ENCODE measurements at regions not wholly inside any gene's neighbourhood (a gene's known extent, or its start where the extent isn't known, plus 50 kb on each side); places are given as distances from the start of the nearest gene placed in this dataset.
A peak's percentile ranks its signal among the peaks of the same experiment; 100 is the strongest.

DNA sequence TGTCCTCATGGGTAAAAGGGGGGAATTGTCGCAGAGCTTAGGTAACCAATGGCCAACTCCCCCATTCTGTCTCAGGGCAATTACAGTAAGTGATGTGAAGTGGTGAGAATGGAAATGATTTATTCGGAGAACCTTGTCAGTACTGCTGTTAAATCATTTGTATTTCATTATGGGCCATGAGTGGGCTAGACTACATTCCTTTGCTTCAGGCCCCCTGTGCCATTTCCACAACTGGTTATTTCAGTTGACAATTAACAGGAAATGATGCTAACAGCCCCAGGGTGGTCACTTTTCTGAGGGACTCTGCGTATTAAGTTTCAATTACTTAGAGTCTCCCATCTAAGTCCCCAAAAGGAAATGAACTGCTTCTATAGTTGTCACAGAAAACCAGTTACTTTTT lies 653.7 kb downstream of the CCDC171 start:
- H3K4me3 Mint-ChIP-seq, result no peak overlapping the region
- H3K4me1 Mint-ChIP-seq, result peaks cover 5 to 9% of the 10 kb centered on the region in 2 donors
- intact Hi-C loops (cut with micrococcal nuclease), result no loop called here
- Histone ChIP-seq H3K27me3 (ENCODE audit: control insufficient read depth, insufficient read depth, low read length) (no peaks in the 10 kb centered on the region), H3K4me3 (ENCODE audit: low read length) (no peak overlapping the region), H3K36me3 (ENCODE audit: control insufficient read depth, insufficient read depth, low read length) (no peaks in the 10 kb centered on the region), H3K4me1 (ENCODE audit: control insufficient read depth, insufficient read depth, low read length) (no peaks in the 10 kb centered on the region), H3K9me3 (ENCODE audit: control insufficient read depth, insufficient read depth, low read length) (no peaks in the 10 kb centered on the region), H3K27ac (ENCODE audit: low read length) (no peak overlapping the region)
- TF ChIP-seq, protein P1, sequence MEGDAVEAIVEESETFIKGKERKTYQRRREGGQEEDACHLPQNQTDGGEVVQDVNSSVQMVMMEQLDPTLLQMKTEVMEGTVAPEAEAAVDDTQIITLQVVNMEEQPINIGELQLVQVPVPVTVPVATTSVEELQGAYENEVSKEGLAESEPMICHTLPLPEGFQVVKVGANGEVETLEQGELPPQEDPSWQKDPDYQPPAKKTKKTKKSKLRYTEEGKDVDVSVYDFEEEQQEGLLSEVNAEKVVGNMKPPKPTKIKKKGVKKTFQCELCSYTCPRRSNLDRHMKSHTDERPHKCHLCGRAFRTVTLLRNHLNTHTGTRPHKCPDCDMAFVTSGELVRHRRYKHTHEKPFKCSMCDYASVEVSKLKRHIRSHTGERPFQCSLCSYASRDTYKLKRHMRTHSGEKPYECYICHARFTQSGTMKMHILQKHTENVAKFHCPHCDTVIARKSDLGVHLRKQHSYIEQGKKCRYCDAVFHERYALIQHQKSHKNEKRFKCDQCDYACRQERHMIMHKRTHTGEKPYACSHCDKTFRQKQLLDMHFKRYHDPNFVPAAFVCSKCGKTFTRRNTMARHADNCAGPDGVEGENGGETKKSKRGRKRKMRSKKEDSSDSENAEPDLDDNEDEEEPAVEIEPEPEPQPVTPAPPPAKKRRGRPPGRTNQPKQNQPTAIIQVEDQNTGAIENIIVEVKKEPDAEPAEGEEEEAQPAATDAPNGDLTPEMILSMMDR (IDR thresholded peaks at IDR 0.05), result no peak
- WGBS (ENCODE audit: insufficient coverage), result 91% methylated on average over 3 of the region's 3 CpGs
- ATAC-seq (no peak), DNase-seq (no peak)
- peaks cover 5 to 18% of the 10 kb centered on the region in 2 donors for H3K27me3 Mint-ChIP-seq (ENCODE audit: low read depth in 2 of 2)
- H3K36me3 Mint-ChIP-seq, result no peaks in the 10 kb centered on the region
- H3K9me3 Mint-ChIP-seq, result peaks cover 0 to under 1% of the 10 kb centered on the region in 2 donors
- H3K27ac Mint-ChIP-seq, result no peak overlapping the region

DNA sequence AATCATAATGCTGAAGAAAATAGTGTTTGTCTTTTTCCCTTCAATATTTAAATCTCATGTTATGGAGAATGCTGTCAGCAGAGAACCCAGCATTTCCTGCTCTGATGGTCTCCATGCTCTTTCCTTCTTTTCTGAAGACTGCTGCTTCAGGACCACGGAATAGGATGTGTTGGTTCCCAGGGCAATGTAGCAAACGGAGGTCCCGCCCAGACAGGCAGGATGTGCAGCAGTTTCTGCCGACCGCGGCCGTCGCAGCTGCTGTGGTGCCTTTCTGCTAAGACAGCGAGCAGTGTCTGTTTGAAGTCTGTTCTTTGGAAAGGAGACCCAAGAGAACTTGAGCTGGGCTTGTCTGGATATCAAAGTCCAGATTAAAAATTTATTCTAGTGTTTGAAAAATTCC lies 654.3 kb downstream of the CCDC171 start:
- H3K4me3 ChIP-seq (ENCODE audit: low read length), result no peak overlapping the region
- TF ChIP-seq, protein P1 (IDR thresholded peaks at IDR 0.05), result no peak
- Mint-ChIP-seq H3K4me3 (no peak overlapping the region), H3K9me3 (peaks cover 0 to 3% of the 10 kb centered on the region in 2 donors), H3K27ac (no peak overlapping the region), H3K4me1 (peaks cover 5 to 9% of the 10 kb centered on the region in 2 donors), H3K36me3 (no peaks in the 10 kb centered on the region), H3K27me3 (ENCODE audit: low read depth in 2 of 2) (peaks cover 8 to 15% of the 10 kb centered on the region in 2 donors)
- ATAC-seq (peak in 1 of 3 donors; percentile 46), DNase-seq (peak in 1 of 2 donors; percentile 24)
- no peak overlapping the region for H3K27ac ChIP-seq (ENCODE audit: low read length)
- no peaks in the 10 kb centered on the region for H3K4me1 ChIP-seq (ENCODE audit: control insufficient read depth, insufficient read depth, low read length)
- WGBS (ENCODE audit: insufficient coverage), result 3% methylated on average over 9 of the region's 9 CpGs
- H3K27me3 ChIP-seq (ENCODE audit: control insufficient read depth, insufficient read depth, low read length), result no peaks in the 10 kb centered on the region
- H3K36me3 ChIP-seq (ENCODE audit: control insufficient read depth, insufficient read depth, low read length), result no peaks in the 10 kb centered on the region
- intact Hi-C loops (cut with micrococcal nuclease), result no loop called here
- no peaks in the 10 kb centered on the region for H3K9me3 ChIP-seq (ENCODE audit: control insufficient read depth, insufficient read depth, low read length)

DNA sequence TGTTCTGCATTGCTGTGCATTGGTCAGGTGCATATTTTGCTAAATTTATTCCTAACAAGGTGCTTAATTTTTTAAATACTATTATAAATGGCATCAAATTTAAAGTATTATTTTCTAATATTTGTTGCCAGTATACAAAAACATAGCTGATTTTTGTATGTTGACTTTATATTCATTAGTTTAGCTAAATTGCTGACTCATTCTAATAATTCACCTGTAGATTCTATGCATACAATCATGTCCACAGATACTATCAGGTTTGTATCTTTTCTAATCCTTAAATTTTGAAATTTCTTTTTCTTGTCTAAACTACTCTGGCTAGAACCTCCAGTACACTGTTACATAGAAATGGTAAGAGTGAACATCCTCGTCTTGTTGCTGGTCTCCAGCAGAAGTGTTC lies 657.6 kb downstream of the CCDC171 start:
- Mint-ChIP-seq H3K27ac (no peak overlapping the region), H3K4me3 (no peak overlapping the region), H3K9me3 (peaks cover 0 to 3% of the 10 kb centered on the region in 2 donors), H3K36me3 (no peaks in the 10 kb centered on the region), H3K27me3 (ENCODE audit: low read depth in 2 of 2) (peaks cover 7 to 8% of the 10 kb centered on the region in 2 donors), H3K4me1 (peaks cover 5 to 9% of the 10 kb centered on the region in 2 donors)
- Histone ChIP-seq H3K27ac (ENCODE audit: low read length) (no peak overlapping the region), H3K36me3 (ENCODE audit: control insufficient read depth, insufficient read depth, low read length) (no peaks in the 10 kb centered on the region), H3K4me3 (ENCODE audit: low read length) (no peak overlapping the region), H3K27me3 (ENCODE audit: control insufficient read depth, insufficient read depth, low read length) (no peaks in the 10 kb centered on the region), H3K9me3 (ENCODE audit: control insufficient read depth, insufficient read depth, low read length) (no peaks in the 10 kb centered on the region), H3K4me1 (ENCODE audit: control insufficient read depth, insufficient read depth, low read length) (no peaks in the 10 kb centered on the region)
- 60% methylated on average over 1 of the region's 1 CpG for WGBS (ENCODE audit: insufficient coverage)
- ATAC-seq, result no peak
- TF ChIP-seq, protein P1 (IDR thresholded peaks at IDR 0.05), result no peak
- DNase-seq, result no peak
- intact Hi-C loops (cut with micrococcal nuclease), result no loop called here

DNA sequence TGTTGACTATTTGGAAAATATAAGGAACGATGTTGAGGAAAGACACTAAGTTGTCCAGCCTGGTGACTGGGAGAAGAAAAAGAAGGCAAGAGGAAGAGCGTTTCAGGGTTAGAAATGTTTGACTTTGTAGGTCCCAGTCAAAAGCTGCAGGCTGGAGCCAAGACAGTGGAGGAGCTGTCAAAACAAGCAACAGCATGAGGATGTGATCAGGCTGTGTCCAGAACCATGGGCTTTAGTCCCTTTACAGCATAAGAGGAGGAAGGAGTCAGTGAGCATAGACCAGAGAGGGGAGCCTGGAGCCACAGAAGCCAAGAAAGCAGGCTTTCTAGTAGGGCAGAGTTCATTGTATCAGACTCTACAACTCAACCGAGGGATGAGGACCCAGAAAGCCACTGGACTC lies 658.5 kb downstream of the BNC2 start:
- Mint-ChIP-seq H3K27me3 (ENCODE audit: low read depth in 2 of 2) (peaks cover 7 to 8% of the 10 kb centered on the region in 2 donors), H3K4me1 (peaks cover 4 to 8% of the 10 kb centered on the region in 2 donors), H3K36me3 (no peaks in the 10 kb centered on the region), H3K27ac (no peak overlapping the region), H3K9me3 (peaks cover 0 to 3% of the 10 kb centered on the region in 2 donors), H3K4me3 (no peak overlapping the region)
- Histone ChIP-seq H3K27ac (ENCODE audit: low read length) (no peak overlapping the region), H3K4me1 (ENCODE audit: control insufficient read depth, insufficient read depth, low read length) (no peaks in the 10 kb centered on the region), H3K36me3 (ENCODE audit: control insufficient read depth, insufficient read depth, low read length) (no peaks in the 10 kb centered on the region), H3K4me3 (ENCODE audit: low read length) (no peak overlapping the region), H3K9me3 (ENCODE audit: control insufficient read depth, insufficient read depth, low read length) (no peaks in the 10 kb centered on the region), H3K27me3 (ENCODE audit: control insufficient read depth, insufficient read depth, low read length) (no peaks in the 10 kb centered on the region)
- intact Hi-C loops (cut with micrococcal nuclease), result no loop called here
- 92% methylated on average over 3 of the region's 3 CpGs for WGBS (ENCODE audit: insufficient coverage)
- DNase-seq (no peak), ATAC-seq (no peak)
- TF ChIP-seq, protein P1 (IDR thresholded peaks at IDR 0.05), result no peak
